Astrocyte of the spinal cord (primary cell): ENCODE measurements at regions not wholly inside any gene's neighbourhood (a gene's known extent, or its start where the extent isn't known, plus 50 kb on each side); places are given as distances from the start of the nearest gene placed in this dataset.

ENCODE experiments used
- DNase-seq: peaks from one replicate; pipeline ENCODE4 v3.0.0; 2011; ENCODE audit warnings: low read depth, low spot score
- H3K4me3 ChIP-seq: 2 replicates; pipeline ENCODE4 v1.5.1; 2011; ENCODE audit warnings: low read depth, mild to moderate bottlenecking, low read length, moderate library complexity
- CTCF ChIP-seq: IDR thresholded peaks from 2 replicates; pipeline ENCODE4 v1.5.1; 2012; ENCODE audit warnings: low read depth, mild to moderate bottlenecking, low read length, inconsistent platforms
- in situ Hi-C: cut with HindIII; loops from 2 replicates; pipeline ENCODE4 v1.10.0; 2017; ENCODE audit warnings: low sequenced_read_pairs

GRCh38 chr6:11290027-11290426 lies 57.6 kb upstream of the NEDD9 start:
- DNase-seq = no peak
- no peak overlapping the region for H3K4me3 ChIP-seq
- in situ Hi-C loops = no loop called here
- no peak for TF ChIP-seq CTCF

GRCh38 chr6:11288065-11288464 lies 55.6 kb upstream of the NEDD9 start:
- H3K4me3 ChIP-seq = no peak overlapping the region
- TF ChIP-seq CTCF = no peak
- no peak for DNase-seq
- in situ Hi-C loops = no loop called here

- no peak for DNase-seq
- no peak overlapping the region for H3K4me3 ChIP-seq
- in situ Hi-C loops = no loop called here
- no peak for TF ChIP-seq CTCF
These were observed 52.5 kb upstream of the NEDD9 start for GRCh38 chr6:11284996-11285395.

GRCh38 chr6:11283629-11284028 lies 51.2 kb upstream of the NEDD9 start:
- TF ChIP-seq CTCF = no peak
- DNase-seq = no peak
- H3K4me3 ChIP-seq = no peak overlapping the region
- in situ Hi-C loops = no loop called here

GRCh38 chr6:11282875-11283274 lies 50.4 kb upstream of the NEDD9 start:
- H3K4me3 ChIP-seq = no peak overlapping the region
- DNase-seq = no peak
- no peak for TF ChIP-seq CTCF
- in situ Hi-C loops = no loop called here
